ENCODE measurements at regions not wholly inside any gene's neighbourhood (a gene's known extent, or its start where the extent isn't known, plus 50 kb on each side); places are given as distances from the start of the nearest gene placed in this dataset.

GRCh38 chr9:82363682-82364081, 375.1 kb downstream of the SPATA31D1 start:
- H3K4me1 Mint-ChIP-seq (ENCODE audit: unreplicated experiment) = peaks cover 11% of the 10 kb centered on the region
- no peak overlapping the region for H3K27ac Mint-ChIP-seq (ENCODE audit: unreplicated experiment)
- TF ChIP-seq, protein P1, sequence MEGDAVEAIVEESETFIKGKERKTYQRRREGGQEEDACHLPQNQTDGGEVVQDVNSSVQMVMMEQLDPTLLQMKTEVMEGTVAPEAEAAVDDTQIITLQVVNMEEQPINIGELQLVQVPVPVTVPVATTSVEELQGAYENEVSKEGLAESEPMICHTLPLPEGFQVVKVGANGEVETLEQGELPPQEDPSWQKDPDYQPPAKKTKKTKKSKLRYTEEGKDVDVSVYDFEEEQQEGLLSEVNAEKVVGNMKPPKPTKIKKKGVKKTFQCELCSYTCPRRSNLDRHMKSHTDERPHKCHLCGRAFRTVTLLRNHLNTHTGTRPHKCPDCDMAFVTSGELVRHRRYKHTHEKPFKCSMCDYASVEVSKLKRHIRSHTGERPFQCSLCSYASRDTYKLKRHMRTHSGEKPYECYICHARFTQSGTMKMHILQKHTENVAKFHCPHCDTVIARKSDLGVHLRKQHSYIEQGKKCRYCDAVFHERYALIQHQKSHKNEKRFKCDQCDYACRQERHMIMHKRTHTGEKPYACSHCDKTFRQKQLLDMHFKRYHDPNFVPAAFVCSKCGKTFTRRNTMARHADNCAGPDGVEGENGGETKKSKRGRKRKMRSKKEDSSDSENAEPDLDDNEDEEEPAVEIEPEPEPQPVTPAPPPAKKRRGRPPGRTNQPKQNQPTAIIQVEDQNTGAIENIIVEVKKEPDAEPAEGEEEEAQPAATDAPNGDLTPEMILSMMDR (IDR thresholded peaks at IDR 0.05; ENCODE audit: unreplicated experiment) = no peak
- no peak for DNase-seq (ENCODE audit: low spot score)
- H3K36me3 Mint-ChIP-seq (ENCODE audit: low read depth, unreplicated experiment) = no peaks in the 10 kb centered on the region
- H3K27me3 Mint-ChIP-seq (ENCODE audit: unreplicated experiment) = no peaks in the 10 kb centered on the region
- no peak overlapping the region for H3K4me3 Mint-ChIP-seq (ENCODE audit: unreplicated experiment)
- H3K9me3 Mint-ChIP-seq (ENCODE audit: unreplicated experiment) = no peaks in the 10 kb centered on the region

DNA sequence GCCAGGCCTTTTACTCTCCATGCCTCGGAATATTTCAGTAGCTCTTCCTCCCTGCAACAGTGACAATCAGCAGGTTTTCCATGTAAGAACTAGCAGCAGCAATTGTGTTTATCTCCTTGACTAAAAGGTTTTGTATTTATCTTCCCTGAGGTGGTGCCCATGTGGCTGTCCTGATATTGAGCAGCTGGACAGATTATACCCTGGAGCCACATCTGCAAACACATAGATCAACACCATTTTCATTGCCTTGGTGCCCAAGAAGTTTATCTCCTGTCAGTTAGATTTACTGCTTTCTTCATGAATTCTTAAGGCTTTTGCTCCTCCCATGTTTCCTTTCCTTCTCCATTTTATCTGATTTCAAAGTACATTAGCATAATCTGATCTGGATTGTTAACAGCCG, 378.4 kb downstream of the SPATA31D1 start:
- Mint-ChIP-seq H3K36me3 (ENCODE audit: low read depth, unreplicated experiment) (no peaks in the 10 kb centered on the region), H3K4me1 (ENCODE audit: unreplicated experiment) (peaks cover 6% of the 10 kb centered on the region), H3K9me3 (ENCODE audit: unreplicated experiment) (no peaks in the 10 kb centered on the region), H3K4me3 (ENCODE audit: unreplicated experiment) (no peak overlapping the region), H3K27me3 (ENCODE audit: unreplicated experiment) (no peaks in the 10 kb centered on the region), H3K27ac (ENCODE audit: unreplicated experiment) (no peak overlapping the region)
- TF ChIP-seq, protein P1 (IDR thresholded peaks at IDR 0.05; ENCODE audit: unreplicated experiment) = no peak
- DNase-seq (ENCODE audit: low spot score) = no peak

DNA sequence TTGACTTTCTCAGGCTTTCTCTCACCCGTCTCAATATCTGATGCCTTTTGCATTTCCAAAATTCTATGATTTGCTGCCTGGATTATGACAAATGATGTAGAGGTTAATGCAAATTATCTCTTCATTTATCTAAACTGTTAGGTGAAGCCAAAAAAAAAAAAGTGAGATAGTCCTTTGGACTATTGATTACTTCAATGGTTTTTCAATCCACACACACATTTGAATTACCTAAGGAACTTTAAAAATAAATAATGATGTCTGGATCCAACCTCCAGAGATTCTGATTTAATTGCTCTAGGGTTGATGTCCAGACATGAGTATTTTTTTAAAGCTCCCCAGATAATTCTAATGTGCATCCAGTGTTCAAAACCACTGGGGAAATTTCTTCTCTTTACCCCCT, 379.4 kb downstream of the SPATA31D1 start:
- no peak for DNase-seq (ENCODE audit: low spot score)
- no peaks in the 10 kb centered on the region for H3K27me3 Mint-ChIP-seq (ENCODE audit: unreplicated experiment)
- no peaks in the 10 kb centered on the region for H3K9me3 Mint-ChIP-seq (ENCODE audit: unreplicated experiment)
- no peaks in the 10 kb centered on the region for H3K36me3 Mint-ChIP-seq (ENCODE audit: low read depth, unreplicated experiment)
- TF ChIP-seq, protein P1 (IDR thresholded peaks at IDR 0.05; ENCODE audit: unreplicated experiment) = no peak
- no peak overlapping the region for H3K4me3 Mint-ChIP-seq (ENCODE audit: unreplicated experiment)
- peaks cover 6% of the 10 kb centered on the region for H3K4me1 Mint-ChIP-seq (ENCODE audit: unreplicated experiment)
- no peak overlapping the region for H3K27ac Mint-ChIP-seq (ENCODE audit: unreplicated experiment)

GRCh38 chr9:82369251-82369945, 380.8 kb downstream of the SPATA31D1 start:
- H3K36me3 Mint-ChIP-seq (ENCODE audit: low read depth, unreplicated experiment) = no peaks in the 10 kb centered on the region
- H3K27me3 Mint-ChIP-seq (ENCODE audit: unreplicated experiment) = no peaks in the 10 kb centered on the region
- no peak overlapping the region for H3K27ac Mint-ChIP-seq (ENCODE audit: unreplicated experiment)
- DNase-seq (ENCODE audit: low spot score) = no peak
- H3K9me3 Mint-ChIP-seq (ENCODE audit: unreplicated experiment) = no peaks in the 10 kb centered on the region
- TF ChIP-seq, protein P1 (IDR thresholded peaks at IDR 0.05; ENCODE audit: unreplicated experiment) = no peak
- no peak overlapping the region for H3K4me3 Mint-ChIP-seq (ENCODE audit: unreplicated experiment)
- H3K4me1 Mint-ChIP-seq (ENCODE audit: unreplicated experiment) = peaks cover 6% of the 10 kb centered on the region

GRCh38 chr9:82375041-82375440, 386.5 kb downstream of the SPATA31D1 start:
- H3K27me3 Mint-ChIP-seq (ENCODE audit: unreplicated experiment) = no peaks in the 10 kb centered on the region
- H3K4me3 Mint-ChIP-seq (ENCODE audit: unreplicated experiment) = no peak overlapping the region
- H3K4me1 Mint-ChIP-seq (ENCODE audit: unreplicated experiment) = no peaks in the 10 kb centered on the region
- no peaks in the 10 kb centered on the region for H3K9me3 Mint-ChIP-seq (ENCODE audit: unreplicated experiment)
- no peak overlapping the region for H3K27ac Mint-ChIP-seq (ENCODE audit: unreplicated experiment)
- TF ChIP-seq, protein P1 (IDR thresholded peaks at IDR 0.05; ENCODE audit: unreplicated experiment) = no peak
- H3K36me3 Mint-ChIP-seq (ENCODE audit: low read depth, unreplicated experiment) = no peaks in the 10 kb centered on the region
- DNase-seq (ENCODE audit: low spot score) = no peak

All from endothelial cell (in vitro differentiated cells).